ENCODE measurements at regions not wholly inside any gene's neighbourhood (a gene's known extent, or its start where the extent isn't known, plus 50 kb on each side); places are given as distances from the start of the nearest gene placed in this dataset.
"Not testable (repeated sequence)": the region's sequence is repeated elsewhere in the genome, so short reads cannot be mapped to it uniquely, and the experiment has no call there.

DNA sequence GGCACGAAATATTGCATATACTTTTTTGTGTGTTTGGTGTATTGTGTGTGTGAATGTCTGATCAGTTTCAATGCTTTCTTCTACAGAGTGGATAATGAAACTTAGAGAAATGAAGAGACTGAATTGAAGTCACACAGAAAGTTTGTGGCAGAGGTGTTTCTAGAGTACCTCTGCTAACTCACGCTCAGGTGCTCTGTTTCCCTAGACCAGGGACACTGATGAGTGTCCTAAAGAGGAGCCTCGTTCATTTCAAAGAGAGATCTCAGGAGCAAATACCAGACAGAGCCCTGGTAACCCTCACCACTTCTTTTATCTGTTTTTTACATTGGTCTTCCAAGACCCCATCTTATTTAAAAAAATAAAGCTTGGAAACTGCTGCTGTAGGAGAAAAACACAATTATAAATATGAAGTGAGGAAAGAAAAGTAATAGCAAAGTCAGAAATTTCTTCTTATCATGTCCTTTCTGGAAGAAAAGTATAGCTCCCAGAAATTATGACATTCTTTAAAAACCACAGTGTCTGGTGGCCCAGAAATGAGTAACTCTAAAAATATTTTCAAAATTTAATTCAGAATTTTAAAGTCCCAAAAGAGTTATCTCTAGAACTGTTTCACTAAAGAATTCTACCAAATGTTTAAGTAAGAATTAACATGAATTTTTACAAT lies 720.6 kb downstream of the RFPL4B start:
- no peak for DNase-seq (ENCODE audit: low read depth, low spot score)
- TF ChIP-seq, protein P1, sequence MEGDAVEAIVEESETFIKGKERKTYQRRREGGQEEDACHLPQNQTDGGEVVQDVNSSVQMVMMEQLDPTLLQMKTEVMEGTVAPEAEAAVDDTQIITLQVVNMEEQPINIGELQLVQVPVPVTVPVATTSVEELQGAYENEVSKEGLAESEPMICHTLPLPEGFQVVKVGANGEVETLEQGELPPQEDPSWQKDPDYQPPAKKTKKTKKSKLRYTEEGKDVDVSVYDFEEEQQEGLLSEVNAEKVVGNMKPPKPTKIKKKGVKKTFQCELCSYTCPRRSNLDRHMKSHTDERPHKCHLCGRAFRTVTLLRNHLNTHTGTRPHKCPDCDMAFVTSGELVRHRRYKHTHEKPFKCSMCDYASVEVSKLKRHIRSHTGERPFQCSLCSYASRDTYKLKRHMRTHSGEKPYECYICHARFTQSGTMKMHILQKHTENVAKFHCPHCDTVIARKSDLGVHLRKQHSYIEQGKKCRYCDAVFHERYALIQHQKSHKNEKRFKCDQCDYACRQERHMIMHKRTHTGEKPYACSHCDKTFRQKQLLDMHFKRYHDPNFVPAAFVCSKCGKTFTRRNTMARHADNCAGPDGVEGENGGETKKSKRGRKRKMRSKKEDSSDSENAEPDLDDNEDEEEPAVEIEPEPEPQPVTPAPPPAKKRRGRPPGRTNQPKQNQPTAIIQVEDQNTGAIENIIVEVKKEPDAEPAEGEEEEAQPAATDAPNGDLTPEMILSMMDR (IDR thresholded peaks at IDR 0.05; ENCODE audit: insufficient read depth, low read length, missing control alignments), result no peak
- CTCF ChIA-PET, result no interaction called here
- POLR2A ChIA-PET, result interaction anchor here (1.0 kb wide), 1 partner anchor 53 kb away, joined by 3 read pairs; no protein-coding TSS in a partner anchor
- no peak overlapping the region for H3K4me3 ChIP-seq (ENCODE audit: low read depth, low read length)

DNA sequence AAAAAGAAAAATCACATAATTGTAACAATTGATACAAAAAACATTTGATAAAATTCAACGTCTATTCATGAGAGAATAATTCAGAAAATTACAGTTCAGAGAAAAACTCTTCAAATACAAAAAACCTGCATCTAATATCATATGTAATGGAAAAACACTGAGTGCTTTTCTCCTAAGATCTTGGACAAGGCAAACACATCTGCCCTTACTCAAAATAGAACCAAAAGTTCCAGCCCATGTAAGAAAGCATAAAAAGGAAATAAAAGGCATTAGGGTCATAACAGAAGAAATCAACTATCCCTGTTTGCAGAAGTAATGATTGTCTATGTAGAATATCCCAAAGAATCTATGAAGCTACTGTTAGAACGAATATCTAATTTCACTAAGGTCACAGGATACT lies 721.4 kb downstream of the RFPL4B start:
- CTCF ChIA-PET, result interaction anchor here (1.2 kb wide), 1 partner anchor 348 kb away, joined by 3 read pairs; no protein-coding TSS in a partner anchor
- TF ChIP-seq, protein P1 (IDR thresholded peaks at IDR 0.05; ENCODE audit: insufficient read depth, low read length, missing control alignments), result no peak
- H3K4me3 ChIP-seq (ENCODE audit: low read depth, low read length), result no peak overlapping the region
- DNase-seq (ENCODE audit: low read depth, low spot score), result no peak
- POLR2A ChIA-PET, result interaction anchor here (1.0 kb wide), 1 partner anchor 52 kb away, joined by 3 read pairs; no protein-coding TSS in a partner anchor

DNA sequence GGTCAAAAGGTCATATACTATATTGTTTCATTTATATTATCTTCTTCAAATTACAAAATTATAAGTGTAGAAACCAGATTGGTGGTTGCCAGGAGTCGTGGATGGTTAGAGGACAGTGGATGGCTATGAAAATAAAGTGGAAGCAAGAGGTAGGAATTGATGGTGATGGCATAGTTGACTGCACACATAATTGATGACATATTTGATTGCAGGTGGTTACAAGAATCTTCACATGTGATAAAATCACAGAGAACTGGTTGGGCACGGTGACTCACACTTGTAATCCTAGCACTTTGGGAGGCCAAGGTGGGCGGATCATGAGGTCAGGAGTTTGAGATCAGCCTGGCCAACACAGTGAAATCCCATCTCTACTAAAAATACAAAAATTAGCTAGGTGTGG lies 723.6 kb downstream of the RFPL4B start:
- CTCF ChIA-PET; DNase-seq (ENCODE audit: low read depth, low spot score); H3K4me3 ChIP-seq (ENCODE audit: low read depth, low read length); POLR2A ChIA-PET: not testable (repeated sequence)

DNA sequence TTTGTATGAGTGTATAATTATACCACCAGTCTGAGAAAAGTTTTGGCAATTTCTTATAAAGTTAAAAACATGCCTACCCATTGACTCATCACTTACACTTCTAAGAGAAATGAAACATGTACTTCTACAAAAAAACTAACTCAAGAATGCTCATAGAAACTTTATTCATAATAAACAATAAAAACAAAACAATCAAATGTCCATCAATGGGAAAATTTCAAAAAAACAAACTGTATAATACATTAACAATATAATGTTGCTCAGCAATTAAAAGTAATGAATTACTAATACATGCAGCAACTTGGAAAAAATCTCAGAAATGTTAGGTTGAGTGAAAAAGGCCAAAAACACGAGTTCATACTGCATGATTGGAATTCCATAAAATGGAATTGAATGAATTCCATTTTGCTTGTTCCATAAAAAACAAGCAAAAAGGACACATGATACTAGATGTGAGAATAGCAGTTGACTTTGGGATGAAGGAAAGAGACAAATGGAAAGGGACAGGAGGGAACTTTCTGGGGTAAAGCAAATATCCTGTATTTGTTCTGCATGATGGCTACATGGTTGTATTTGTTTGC lies 726.6 kb downstream of the RFPL4B start:
- no peak overlapping the region for H3K4me3 ChIP-seq (ENCODE audit: low read depth, low read length)
- TF ChIP-seq, protein P1 (IDR thresholded peaks at IDR 0.05; ENCODE audit: insufficient read depth, low read length, missing control alignments), result no peak
- DNase-seq (ENCODE audit: low read depth, low spot score), result peak; percentile 16
- POLR2A ChIA-PET, result no interaction called here
- CTCF ChIA-PET, result no interaction called here

DNA sequence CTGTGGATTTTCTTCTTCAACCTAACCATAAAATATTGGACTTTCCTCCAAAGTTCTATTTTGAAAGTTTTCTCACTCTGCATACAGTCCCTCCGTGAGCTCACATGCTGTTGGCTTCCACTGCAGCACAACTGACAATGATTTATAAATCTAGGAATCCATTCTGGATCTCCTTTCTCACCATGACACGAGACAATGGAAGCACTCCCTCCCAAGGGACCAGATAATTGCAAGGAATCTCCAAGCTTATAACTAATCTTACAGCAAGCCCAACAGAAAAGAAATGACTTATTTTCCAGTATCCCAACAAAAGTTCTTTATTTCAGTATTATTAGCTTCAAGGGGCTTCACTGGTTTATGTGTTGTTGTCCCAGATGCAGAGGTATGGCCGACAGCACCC lies 729.0 kb downstream of the RFPL4B start:
- no peak overlapping the region for H3K4me3 ChIP-seq (ENCODE audit: low read depth, low read length)
- POLR2A ChIA-PET, result no interaction called here
- TF ChIP-seq, protein P1 (IDR thresholded peaks at IDR 0.05; ENCODE audit: insufficient read depth, low read length, missing control alignments), result no peak
- CTCF ChIA-PET, result interaction anchor here (1.3 kb wide), 1 partner anchor 11 kb away, joined by 4 read pairs; no protein-coding TSS in a partner anchor
- DNase-seq (ENCODE audit: low read depth, low spot score), result no peak

DNA sequence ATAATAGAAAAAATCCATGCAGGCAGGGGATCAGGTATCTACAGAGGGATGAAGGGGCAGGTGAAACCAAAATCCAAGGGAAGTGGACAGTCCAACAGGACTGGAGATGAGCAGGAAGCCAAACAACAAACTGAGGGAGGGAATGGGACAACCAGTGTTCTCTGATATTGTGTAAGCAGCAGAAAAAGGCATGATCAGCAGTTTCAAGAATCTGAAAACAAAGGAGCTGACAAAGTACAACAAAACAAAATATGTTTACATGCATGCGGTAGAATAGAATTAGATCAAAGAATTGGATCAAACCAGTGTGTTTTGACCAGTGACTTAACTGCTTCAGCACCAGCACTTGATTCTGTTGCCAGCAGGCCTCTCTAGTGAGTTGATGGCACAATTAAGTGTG lies 729.7 kb downstream of the RFPL4B start:
- TF ChIP-seq, protein P1 (IDR thresholded peaks at IDR 0.05; ENCODE audit: insufficient read depth, low read length, missing control alignments), result no peak
- CTCF ChIA-PET, result interaction anchor here (1.3 kb wide), 1 partner anchor 10 kb away, joined by 4 read pairs; no protein-coding TSS in a partner anchor
- POLR2A ChIA-PET, result no interaction called here
- DNase-seq (ENCODE audit: low read depth, low spot score), result no peak
- no peak overlapping the region for H3K4me3 ChIP-seq (ENCODE audit: low read depth, low read length)
